ENCODE measurements at regions not wholly inside any gene's neighbourhood (a gene's known extent, or its start where the extent isn't known, plus 50 kb on each side); places are given as distances from the start of the nearest gene placed in this dataset.

DNA sequence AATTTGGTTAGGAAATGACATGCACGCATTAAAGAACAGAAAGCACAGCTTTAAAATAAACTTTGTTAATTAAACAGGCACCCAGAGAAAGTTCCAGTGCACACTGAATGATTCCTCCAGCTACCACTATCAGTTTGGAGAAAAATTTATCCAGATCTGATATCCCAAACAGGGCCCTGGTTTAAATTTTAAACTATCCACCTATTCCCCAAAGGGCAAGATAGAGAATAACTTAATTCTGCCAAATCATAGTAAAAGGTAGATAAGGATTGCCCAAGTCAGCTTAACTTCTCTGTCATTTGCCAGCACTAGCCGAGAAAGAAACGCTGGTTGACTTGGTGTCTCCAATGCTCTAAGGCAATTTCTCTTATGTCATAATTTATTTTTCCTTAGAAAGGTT lies 321.9 kb upstream of the PKDCC start:
- TF ChIP-seq, protein P1, sequence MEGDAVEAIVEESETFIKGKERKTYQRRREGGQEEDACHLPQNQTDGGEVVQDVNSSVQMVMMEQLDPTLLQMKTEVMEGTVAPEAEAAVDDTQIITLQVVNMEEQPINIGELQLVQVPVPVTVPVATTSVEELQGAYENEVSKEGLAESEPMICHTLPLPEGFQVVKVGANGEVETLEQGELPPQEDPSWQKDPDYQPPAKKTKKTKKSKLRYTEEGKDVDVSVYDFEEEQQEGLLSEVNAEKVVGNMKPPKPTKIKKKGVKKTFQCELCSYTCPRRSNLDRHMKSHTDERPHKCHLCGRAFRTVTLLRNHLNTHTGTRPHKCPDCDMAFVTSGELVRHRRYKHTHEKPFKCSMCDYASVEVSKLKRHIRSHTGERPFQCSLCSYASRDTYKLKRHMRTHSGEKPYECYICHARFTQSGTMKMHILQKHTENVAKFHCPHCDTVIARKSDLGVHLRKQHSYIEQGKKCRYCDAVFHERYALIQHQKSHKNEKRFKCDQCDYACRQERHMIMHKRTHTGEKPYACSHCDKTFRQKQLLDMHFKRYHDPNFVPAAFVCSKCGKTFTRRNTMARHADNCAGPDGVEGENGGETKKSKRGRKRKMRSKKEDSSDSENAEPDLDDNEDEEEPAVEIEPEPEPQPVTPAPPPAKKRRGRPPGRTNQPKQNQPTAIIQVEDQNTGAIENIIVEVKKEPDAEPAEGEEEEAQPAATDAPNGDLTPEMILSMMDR (IDR thresholded peaks at IDR 0.05 in 8 of 11, conservative IDR thresholded peaks at IDR 0.05 in 3 of 11): no peak
- TF ChIP-seq POLR2AphosphoS5 (IDR thresholded peaks at IDR 0.05) (no peak), POLR2A (IDR thresholded peaks at IDR 0.05) (no peak)
